ENCODE measurements at regions not wholly inside any gene's neighbourhood (a gene's known extent, or its start where the extent isn't known, plus 50 kb on each side); places are given as distances from the start of the nearest gene placed in this dataset.

DNA sequence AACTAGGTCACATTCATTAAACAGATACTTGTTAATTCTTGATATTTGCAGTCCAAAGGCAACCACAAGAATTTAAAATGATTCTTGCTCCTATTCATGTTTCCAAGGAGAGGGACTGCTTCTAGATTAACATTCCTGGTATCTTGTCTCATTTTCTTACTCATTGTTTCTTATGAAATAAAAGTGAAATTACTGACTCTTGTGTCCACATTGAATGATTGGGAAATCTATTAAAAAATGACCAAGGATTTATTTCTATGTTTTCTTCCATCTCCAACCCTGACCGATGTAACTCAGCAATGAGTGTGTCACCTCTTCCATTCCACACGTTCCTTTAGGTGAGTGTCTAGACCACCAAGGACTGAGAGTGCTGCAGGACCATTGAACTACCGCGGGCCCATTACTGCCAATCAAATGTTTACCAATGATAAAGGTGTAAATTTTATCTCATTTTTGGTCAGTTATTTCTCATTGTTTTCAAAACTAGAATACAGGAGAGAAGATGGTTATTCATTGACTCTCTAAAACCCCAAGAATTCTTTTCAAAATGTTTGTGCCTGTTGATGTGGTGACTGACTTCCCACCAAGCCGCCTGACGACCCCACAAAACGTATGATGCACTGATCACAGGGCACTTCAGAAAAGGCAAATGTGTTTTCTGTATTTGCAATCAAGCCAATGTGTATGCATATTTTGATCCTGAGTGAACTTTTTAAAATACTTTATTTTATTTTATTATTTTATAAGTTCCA lies 414.6 kb upstream of the PTBP2 start:
- TF ChIP-seq, protein P1, sequence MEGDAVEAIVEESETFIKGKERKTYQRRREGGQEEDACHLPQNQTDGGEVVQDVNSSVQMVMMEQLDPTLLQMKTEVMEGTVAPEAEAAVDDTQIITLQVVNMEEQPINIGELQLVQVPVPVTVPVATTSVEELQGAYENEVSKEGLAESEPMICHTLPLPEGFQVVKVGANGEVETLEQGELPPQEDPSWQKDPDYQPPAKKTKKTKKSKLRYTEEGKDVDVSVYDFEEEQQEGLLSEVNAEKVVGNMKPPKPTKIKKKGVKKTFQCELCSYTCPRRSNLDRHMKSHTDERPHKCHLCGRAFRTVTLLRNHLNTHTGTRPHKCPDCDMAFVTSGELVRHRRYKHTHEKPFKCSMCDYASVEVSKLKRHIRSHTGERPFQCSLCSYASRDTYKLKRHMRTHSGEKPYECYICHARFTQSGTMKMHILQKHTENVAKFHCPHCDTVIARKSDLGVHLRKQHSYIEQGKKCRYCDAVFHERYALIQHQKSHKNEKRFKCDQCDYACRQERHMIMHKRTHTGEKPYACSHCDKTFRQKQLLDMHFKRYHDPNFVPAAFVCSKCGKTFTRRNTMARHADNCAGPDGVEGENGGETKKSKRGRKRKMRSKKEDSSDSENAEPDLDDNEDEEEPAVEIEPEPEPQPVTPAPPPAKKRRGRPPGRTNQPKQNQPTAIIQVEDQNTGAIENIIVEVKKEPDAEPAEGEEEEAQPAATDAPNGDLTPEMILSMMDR (tag by site-specific recombination; IDR thresholded peaks at IDR 0.05): no peak
- TF ChIP-seq ZNF449 (tag by site-specific recombination; IDR thresholded peaks at IDR 0.05): no peak
- TF ChIP-seq ZNF530 (tag by site-specific recombination; IDR thresholded peaks at IDR 0.05; ENCODE audit: low read depth): no peak
- TF ChIP-seq ZNF404 (tag by site-specific recombination; IDR thresholded peaks at IDR 0.05): no peak
- no peak for TF ChIP-seq ZNF37A (tag by site-specific recombination; IDR thresholded peaks at IDR 0.05)
- no peak for TF ChIP-seq ZNF202 (tag by site-specific recombination; IDR thresholded peaks at IDR 0.05; ENCODE audit: borderline replicate concordance)
- TF ChIP-seq, protein P2, sequence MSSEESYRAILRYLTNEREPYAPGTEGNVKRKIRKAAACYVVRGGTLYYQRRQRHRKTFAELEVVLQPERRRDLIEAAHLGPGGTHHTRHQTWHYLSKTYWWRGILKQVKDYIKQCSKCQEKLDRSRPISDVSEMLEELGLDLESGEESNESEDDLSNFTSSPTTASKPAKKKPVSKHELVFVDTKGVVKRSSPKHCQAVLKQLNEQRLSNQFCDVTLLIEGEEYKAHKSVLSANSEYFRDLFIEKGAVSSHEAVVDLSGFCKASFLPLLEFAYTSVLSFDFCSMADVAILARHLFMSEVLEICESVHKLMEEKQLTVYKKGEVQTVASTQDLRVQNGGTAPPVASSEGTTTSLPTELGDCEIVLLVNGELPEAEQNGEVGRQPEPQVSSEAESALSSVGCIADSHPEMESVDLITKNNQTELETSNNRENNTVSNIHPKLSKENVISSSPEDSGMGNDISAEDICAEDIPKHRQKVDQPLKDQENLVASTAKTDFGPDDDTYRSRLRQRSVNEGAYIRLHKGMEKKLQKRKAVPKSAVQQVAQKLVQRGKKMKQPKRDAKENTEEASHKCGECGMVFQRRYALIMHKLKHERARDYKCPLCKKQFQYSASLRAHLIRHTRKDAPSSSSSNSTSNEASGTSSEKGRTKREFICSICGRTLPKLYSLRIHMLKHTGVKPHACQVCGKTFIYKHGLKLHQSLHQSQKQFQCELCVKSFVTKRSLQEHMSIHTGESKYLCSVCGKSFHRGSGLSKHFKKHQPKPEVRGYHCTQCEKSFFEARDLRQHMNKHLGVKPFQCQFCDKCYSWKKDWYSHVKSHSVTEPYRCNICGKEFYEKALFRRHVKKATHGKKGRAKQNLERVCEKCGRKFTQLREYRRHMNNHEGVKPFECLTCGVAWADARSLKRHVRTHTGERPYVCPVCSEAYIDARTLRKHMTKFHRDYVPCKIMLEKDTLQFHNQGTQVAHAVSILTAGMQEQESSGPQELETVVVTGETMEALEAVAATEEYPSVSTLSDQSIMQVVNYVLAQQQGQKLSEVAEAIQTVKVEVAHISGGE (tag by site-specific recombination; conservative IDR thresholded peaks at IDR 0.05; ENCODE audit: low read depth): no peak
- TF ChIP-seq TCF7L2 (IDR thresholded peaks at IDR 0.05; ENCODE audit: borderline replicate concordance, low read depth, low read length): no peak

Measured in HEK293 (cell line).